Thoracic aorta (tissue), 2 donors: ENCODE measurements at regions not wholly inside any gene's neighbourhood (a gene's known extent, or its start where the extent isn't known, plus 50 kb on each side); places are given as distances from the start of the nearest gene placed in this dataset.
A peak's percentile ranks its signal among the peaks of the same experiment; 100 is the strongest.

Source experiments
- ATAC-seq: fragments of 150-250 bp; one replicate; pipeline ENCODE4 v1.8.0; 2017; ENCODE audit warnings: low read depth; ENCODE audit not compliant: insufficient number of reproducible peaks, low FRiP score
- DNase-seq: peaks from one replicate; pipeline ENCODE4 v3.0.0-alpha.2; 2020; ENCODE audit warnings: low spot score
- H3K27ac ChIP-seq, 2 donors: fragments of 200-600 bp; sonication (generic); 1 replicate in 1 of 2; 2 replicates in 1 of 2; pipeline ENCODE4 v1.5.1; 2016; ENCODE audit warnings: mild to moderate bottlenecking in 2 of 2, moderate library complexity in 2 of 2
- H3K27me3 ChIP-seq: fragments of 200-600 bp; sonication (generic); replicated peaks from 2 replicates; pipeline ENCODE4 v1.6.0; 2016; ENCODE audit warnings: mild to moderate bottlenecking; ENCODE audit not compliant: insufficient read depth
- H3K36me3 ChIP-seq: fragments of 200-600 bp; sonication (generic); one replicate; pipeline ENCODE4 v1.5.1; 2016
- H3K4me1 ChIP-seq, 2 donors: fragments of 200-600 bp; sonication (generic); 1 replicate in 1 of 2; 2 replicates in 1 of 2; pipeline versions ENCODE4 v1.5.1 to v1.6.0; 2016; ENCODE audit warnings: low read depth in 2 of 2, mild to moderate bottlenecking in 1 of 2; ENCODE audit not compliant: control insufficient read depth in 1 of 2
- H3K4me3 ChIP-seq: fragments of 200-600 bp; sonication (generic); 2 replicates; pipeline ENCODE4 v1.5.1; 2016; ENCODE audit warnings: mild to moderate bottlenecking
- H3K9me3 ChIP-seq: fragments of 200-600 bp; sonication (generic); 2 replicates; pipeline ENCODE4 v1.5.1; 2016
- TF ChIP-seq, protein P1 (sequence below): fragments of 200-600 bp; sonication (generic); IDR thresholded peaks from one replicate; pipeline ENCODE4 v1.5.1; 2019; ENCODE audit warnings: antibody characterized with exemption

DNA sequence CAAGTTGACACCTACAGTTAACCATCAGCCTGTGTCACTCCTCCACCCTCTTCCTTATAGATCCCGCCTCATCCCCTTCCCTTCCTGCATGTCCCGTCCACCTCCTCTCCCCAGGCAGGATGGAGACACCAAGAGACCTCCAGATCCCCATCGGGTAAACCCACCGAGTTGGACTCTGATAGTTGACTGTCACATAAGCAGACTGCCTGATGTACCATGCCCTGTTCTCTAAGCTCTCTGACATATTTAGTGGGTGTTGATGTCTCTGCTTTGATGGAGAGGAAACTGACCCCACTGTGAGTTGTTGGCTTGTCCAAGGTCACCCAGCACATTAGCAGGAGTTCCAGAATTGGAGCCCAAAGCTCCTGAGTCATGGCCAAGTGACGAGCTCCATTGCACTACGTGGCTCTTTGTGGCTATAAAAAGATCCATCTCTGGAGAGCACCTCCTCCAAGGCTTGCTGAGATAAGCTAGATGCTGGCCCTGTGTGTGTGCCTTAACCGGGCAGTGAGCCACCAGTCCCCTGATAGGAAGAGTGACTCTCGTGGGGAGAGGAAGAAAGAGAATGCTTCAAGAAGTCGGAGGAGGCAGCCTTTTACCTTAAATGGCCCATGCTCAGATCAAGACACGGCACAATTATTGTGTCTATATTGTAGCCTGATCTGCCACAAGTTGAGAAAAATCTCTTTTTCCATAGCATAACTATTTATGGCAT lies 236.0 kb upstream of the ECI2 start:
- Histone ChIP-seq H3K36me3 (no peaks in the 10 kb centered on the region), H3K27ac (no peak overlapping the region), H3K9me3 (no peaks in the 10 kb centered on the region), H3K27me3 (no peaks in the 10 kb centered on the region), H3K4me3 (no peak overlapping the region), H3K4me1 (peaks cover 3 to 14% of the 10 kb centered on the region in 2 donors)
- DNase-seq (peak; percentile 21), ATAC-seq (peak; percentile 56)
- TF ChIP-seq, protein P1, sequence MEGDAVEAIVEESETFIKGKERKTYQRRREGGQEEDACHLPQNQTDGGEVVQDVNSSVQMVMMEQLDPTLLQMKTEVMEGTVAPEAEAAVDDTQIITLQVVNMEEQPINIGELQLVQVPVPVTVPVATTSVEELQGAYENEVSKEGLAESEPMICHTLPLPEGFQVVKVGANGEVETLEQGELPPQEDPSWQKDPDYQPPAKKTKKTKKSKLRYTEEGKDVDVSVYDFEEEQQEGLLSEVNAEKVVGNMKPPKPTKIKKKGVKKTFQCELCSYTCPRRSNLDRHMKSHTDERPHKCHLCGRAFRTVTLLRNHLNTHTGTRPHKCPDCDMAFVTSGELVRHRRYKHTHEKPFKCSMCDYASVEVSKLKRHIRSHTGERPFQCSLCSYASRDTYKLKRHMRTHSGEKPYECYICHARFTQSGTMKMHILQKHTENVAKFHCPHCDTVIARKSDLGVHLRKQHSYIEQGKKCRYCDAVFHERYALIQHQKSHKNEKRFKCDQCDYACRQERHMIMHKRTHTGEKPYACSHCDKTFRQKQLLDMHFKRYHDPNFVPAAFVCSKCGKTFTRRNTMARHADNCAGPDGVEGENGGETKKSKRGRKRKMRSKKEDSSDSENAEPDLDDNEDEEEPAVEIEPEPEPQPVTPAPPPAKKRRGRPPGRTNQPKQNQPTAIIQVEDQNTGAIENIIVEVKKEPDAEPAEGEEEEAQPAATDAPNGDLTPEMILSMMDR: no peak

DNA sequence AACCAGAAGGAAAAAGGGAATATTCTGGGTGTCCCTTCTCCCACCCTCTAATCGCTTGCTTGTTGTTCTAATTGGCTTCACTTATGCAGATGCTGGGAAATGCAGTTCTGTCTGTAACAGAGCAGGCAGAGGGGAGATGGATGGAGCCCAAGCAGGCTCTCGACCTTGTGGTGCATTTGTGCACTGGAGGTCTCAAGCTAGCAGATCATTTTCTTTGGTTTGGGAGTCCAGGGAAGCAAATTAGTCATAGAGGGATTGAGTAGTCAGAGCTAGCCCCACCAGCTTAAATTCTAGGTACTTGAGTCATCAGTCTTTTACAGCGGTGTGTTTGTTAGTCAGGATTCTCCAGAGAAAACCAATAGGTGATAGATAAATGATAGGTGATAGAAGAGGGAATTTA lies 234.7 kb upstream of the ECI2 start:
- Histone ChIP-seq H3K4me3 (no peak overlapping the region), H3K36me3 (no peaks in the 10 kb centered on the region), H3K27me3 (no peaks in the 10 kb centered on the region), H3K27ac (no peak overlapping the region), H3K4me1 (peaks cover 3 to 14% of the 10 kb centered on the region in 2 donors), H3K9me3 (no peaks in the 10 kb centered on the region)
- no peak for ATAC-seq
- no peak for DNase-seq
- TF ChIP-seq, protein P1: no peak

DNA sequence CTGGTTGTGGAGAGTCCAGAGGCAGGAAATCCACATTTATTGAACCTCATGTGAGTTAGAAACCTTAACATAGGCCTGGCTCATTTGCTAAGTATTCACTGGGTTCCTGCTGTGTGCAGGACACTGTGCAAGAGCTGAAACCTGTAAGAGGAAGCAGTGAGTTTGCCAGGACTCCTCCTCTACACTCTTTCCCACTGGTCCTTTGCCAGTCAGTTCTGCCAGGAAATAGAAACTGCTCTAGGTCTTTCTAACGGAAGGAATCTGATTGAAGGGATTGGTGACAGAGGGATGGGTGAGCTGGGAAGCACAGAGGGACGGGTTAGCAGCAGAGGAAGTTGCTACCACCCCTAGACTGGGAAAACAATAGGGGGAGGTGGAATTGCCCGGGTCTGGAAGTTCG lies 234.2 kb upstream of the ECI2 start:
- no peak overlapping the region for H3K27ac ChIP-seq
- no peak for DNase-seq
- H3K4me1 ChIP-seq: peaks cover 3 to 14% of the 10 kb centered on the region in 2 donors
- TF ChIP-seq, protein P1: no peak
- H3K27me3 ChIP-seq: no peaks in the 10 kb centered on the region
- ATAC-seq: no peak
- H3K9me3 ChIP-seq: no peaks in the 10 kb centered on the region
- no peaks in the 10 kb centered on the region for H3K36me3 ChIP-seq
- H3K4me3 ChIP-seq: no peak overlapping the region

DNA sequence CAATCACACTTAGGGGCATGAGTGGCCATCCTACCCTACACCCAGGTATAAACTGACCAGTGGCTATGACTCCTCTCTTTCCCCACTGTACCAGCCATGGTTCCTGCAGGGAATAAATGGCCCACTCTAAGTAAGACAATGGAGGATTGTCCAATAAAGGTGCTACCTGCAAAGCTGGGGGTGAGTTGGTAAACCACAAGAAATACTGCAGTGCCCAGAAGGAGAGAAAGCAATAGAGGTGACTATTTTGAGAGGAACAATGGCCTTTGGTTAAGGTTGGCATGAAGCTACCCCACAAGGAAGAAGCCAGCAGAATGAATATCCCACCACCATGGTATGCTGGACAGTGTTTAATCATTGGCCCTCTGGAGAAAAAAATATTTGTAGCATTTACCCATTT lies 233.3 kb upstream of the ECI2 start:
- Histone ChIP-seq H3K27ac (no peak overlapping the region), H3K4me3 (no peak overlapping the region), H3K9me3 (no peaks in the 10 kb centered on the region), H3K27me3 (no peaks in the 10 kb centered on the region), H3K4me1 (peaks cover 3 to 14% of the 10 kb centered on the region in 2 donors), H3K36me3 (no peaks in the 10 kb centered on the region)
- ATAC-seq (no peak), DNase-seq (no peak)
- TF ChIP-seq, protein P1: no peak

DNA sequence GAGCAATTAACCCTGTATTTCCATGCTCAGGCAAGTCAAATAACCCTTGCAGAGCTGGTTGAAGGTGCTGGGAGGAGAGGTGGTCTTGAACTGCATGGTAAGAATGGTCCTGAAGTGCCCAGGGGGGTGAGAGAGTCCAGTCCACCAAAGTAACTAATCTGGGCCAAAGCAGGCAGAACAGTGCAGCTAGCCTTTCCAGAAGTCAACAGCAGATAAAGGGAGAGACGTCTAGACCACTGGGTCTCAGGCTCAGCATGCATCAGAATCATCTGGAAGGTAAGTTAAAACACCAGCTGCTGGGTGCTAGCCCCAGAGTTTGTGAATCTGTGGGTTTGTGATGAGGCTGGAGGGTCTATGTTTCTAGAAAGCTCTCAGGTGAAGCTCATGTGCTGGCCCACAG lies 232.3 kb upstream of the ECI2 start:
- DNase-seq: no peak
- Histone ChIP-seq H3K36me3 (no peaks in the 10 kb centered on the region), H3K27ac (no peak overlapping the region), H3K27me3 (no peaks in the 10 kb centered on the region), H3K9me3 (no peaks in the 10 kb centered on the region), H3K4me3 (no peak overlapping the region), H3K4me1 (peaks cover 3 to 14% of the 10 kb centered on the region in 2 donors)
- TF ChIP-seq, protein P1: no peak
- ATAC-seq: no peak
